Endothelial cell of umbilical vein (primary cell): ENCODE measurements at regions not wholly inside any gene's neighbourhood (a gene's known extent, or its start where the extent isn't known, plus 50 kb on each side); places are given as distances from the start of the nearest gene placed in this dataset.

Experiments
- EZH2 ChIP-seq: IDR thresholded peaks from 2 replicates; pipeline ENCODE4 v1.6.1; 2012; ENCODE audit warnings: borderline replicate concordance, low read depth, mild to moderate bottlenecking, moderate library complexity, low read length, inconsistent platforms; ENCODE audit not compliant: severe bottlenecking
- FOS ChIP-seq: IDR thresholded peaks from 2 replicates; pipeline ENCODE4 v1.6.1; 2011; ENCODE audit warnings: mild to moderate bottlenecking, low read length, moderate library complexity, borderline replicate concordance; ENCODE audit not compliant: insufficient read depth
- JUN ChIP-seq: IDR thresholded peaks from 2 replicates; pipeline ENCODE4 v1.6.1; 2011; ENCODE audit warnings: borderline replicate concordance, low read depth; ENCODE audit not compliant: insufficient read length, insufficient read depth
- POLR2A ChIP-seq: IDR thresholded peaks from 2 replicates; pipeline ENCODE4 v1.6.1; 2012; ENCODE audit warnings: low read depth, mild to moderate bottlenecking, control low read depth, low read length
- POLR2AphosphoS5 ChIP-seq: IDR thresholded peaks from 2 replicates; pipeline ENCODE4 v1.6.1; 2012; ENCODE audit warnings: low read depth, mild to moderate bottlenecking, control low read depth, low read length, moderate library complexity; ENCODE audit not compliant: insufficient read depth
- TF ChIP-seq, protein P1 (sequence below), 2 donors: IDR thresholded peaks; 1 replicate in 1 of 2; 2 replicates in 1 of 2; pipeline ENCODE4 v1.5.1; 2011; ENCODE audit warnings: low read length in 2 of 2, mild to moderate bottlenecking in 2 of 2, moderate library complexity in 2 of 2, control low read depth in 1 of 2, inconsistent platforms in 1 of 2, low read depth in 1 of 2; ENCODE audit not compliant: insufficient read depth in 1 of 2; ENCODE audit errors: extremely low read depth in 1 of 2
- TF ChIP-seq, protein P2 (sequence below): IDR thresholded peaks from 2 replicates; pipeline ENCODE4 v1.6.1; 2011; ENCODE audit not compliant: insufficient read depth, insufficient read length

GRCh38 chrX:94908171-94908570, 1234.2 kb downstream of the FAM133A start:
- TF ChIP-seq EZH2 (no peak), POLR2AphosphoS5 (no peak), POLR2A (no peak), FOS (no peak), JUN (no peak)
- TF ChIP-seq, protein P1, sequence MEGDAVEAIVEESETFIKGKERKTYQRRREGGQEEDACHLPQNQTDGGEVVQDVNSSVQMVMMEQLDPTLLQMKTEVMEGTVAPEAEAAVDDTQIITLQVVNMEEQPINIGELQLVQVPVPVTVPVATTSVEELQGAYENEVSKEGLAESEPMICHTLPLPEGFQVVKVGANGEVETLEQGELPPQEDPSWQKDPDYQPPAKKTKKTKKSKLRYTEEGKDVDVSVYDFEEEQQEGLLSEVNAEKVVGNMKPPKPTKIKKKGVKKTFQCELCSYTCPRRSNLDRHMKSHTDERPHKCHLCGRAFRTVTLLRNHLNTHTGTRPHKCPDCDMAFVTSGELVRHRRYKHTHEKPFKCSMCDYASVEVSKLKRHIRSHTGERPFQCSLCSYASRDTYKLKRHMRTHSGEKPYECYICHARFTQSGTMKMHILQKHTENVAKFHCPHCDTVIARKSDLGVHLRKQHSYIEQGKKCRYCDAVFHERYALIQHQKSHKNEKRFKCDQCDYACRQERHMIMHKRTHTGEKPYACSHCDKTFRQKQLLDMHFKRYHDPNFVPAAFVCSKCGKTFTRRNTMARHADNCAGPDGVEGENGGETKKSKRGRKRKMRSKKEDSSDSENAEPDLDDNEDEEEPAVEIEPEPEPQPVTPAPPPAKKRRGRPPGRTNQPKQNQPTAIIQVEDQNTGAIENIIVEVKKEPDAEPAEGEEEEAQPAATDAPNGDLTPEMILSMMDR (IDR thresholded peaks at IDR 0.05; ENCODE audit: extremely low read depth in 1 of 2, insufficient read depth in 1 of 2, low read depth in 1 of 2, low read length in 2 of 2): no peak
- TF ChIP-seq, protein P2, sequence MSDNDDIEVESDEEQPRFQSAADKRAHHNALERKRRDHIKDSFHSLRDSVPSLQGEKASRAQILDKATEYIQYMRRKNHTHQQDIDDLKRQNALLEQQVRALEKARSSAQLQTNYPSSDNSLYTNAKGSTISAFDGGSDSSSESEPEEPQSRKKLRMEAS: no peak
